ENCODE measurements at regions not wholly inside any gene's neighbourhood (a gene's known extent, or its start where the extent isn't known, plus 50 kb on each side); places are given as distances from the start of the nearest gene placed in this dataset.

DNA sequence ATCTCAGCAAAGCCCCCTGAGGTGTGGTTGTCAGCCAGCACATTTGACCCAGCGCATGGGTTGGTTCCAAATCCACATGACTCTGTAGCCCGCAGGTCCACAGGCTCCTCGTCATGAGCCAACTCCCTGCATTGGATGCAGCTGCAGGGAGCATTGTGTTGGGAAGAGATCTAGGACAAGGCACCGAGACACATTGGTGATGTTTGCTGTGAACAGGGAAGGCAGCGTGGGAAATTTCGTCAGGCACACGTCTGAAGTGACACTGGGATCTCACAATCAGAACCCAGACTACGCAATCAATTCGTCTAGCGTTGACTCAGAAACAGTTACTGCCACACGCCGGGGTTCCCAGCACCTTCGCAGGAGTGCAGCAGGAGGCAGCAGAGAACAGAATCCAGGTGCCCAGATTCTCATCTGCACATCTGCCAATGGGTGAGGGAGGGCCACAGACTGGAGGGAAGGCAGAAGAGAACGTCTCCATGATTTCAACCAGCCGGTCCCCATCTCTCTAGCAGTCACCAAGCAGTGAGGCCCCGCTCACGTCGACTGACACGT lies 177.0 kb downstream of the TTLL2 start:
- intact Hi-C loops (cut with micrococcal nuclease): loop anchor here (1.0 to 5.0 kb wide), 2 partner anchors 396 to 465 kb away; no protein-coding TSS in a partner anchor
- H3K36me3 ChIP-seq (ENCODE audit: control insufficient read depth in 1 of 2, insufficient read depth in 2 of 2, low read length in 2 of 2): no peaks in the 10 kb centered on the region
- no peak overlapping the region for H3K27ac ChIP-seq (ENCODE audit: low read depth, low read length)
- H3K9me3 ChIP-seq (ENCODE audit: control insufficient read depth in 1 of 2, insufficient read depth in 1 of 2, low read depth in 1 of 2, low read length in 2 of 2): no peaks in the 10 kb centered on the region
- DNase-seq (ENCODE audit: low read depth, low spot score) (peak; percentile 33), ATAC-seq (peak; percentile 92)
- H3K4me3 ChIP-seq (replicated peaks in 1 of 2; ENCODE audit: low read depth in 1 of 2, low read length in 2 of 2): no peak overlapping the region
- H3K4me2 ChIP-seq (ENCODE audit: low read length): no peak overlapping the region
- no peak overlapping the region for H2AFZ ChIP-seq (ENCODE audit: low read depth, low read length, poor library complexity, severe bottlenecking)
- H3K27me3 ChIP-seq (ENCODE audit: insufficient read depth, low read length): peaks cover 5% of the 10 kb centered on the region; the same call in 1 of the 2 replicates
- H3K9ac ChIP-seq (ENCODE audit: low read length): no peak overlapping the region
- TF ChIP-seq, protein P1, sequence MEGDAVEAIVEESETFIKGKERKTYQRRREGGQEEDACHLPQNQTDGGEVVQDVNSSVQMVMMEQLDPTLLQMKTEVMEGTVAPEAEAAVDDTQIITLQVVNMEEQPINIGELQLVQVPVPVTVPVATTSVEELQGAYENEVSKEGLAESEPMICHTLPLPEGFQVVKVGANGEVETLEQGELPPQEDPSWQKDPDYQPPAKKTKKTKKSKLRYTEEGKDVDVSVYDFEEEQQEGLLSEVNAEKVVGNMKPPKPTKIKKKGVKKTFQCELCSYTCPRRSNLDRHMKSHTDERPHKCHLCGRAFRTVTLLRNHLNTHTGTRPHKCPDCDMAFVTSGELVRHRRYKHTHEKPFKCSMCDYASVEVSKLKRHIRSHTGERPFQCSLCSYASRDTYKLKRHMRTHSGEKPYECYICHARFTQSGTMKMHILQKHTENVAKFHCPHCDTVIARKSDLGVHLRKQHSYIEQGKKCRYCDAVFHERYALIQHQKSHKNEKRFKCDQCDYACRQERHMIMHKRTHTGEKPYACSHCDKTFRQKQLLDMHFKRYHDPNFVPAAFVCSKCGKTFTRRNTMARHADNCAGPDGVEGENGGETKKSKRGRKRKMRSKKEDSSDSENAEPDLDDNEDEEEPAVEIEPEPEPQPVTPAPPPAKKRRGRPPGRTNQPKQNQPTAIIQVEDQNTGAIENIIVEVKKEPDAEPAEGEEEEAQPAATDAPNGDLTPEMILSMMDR (IDR thresholded peaks at IDR 0.05 in 2 of 3, conservative IDR thresholded peaks at IDR 0.05 in 1 of 3; ENCODE audit: borderline replicate concordance in 1 of 3, insufficient read depth in 1 of 3, low read depth in 2 of 3, low read length in 2 of 3): peak; percentile 51 to 60 (median 56); a peak in 5 of 6 replicates
- no peak for TF ChIP-seq EGR1 (IDR thresholded peaks at IDR 0.05; ENCODE audit: low read depth)
- no peak for TF ChIP-seq ZBTB33 (IDR thresholded peaks at IDR 0.05; ENCODE audit: extremely low read depth, insufficient replicate concordance, low read length)
- TF ChIP-seq EZH2 (IDR thresholded peaks at IDR 0.05): no peak
- TF ChIP-seq JUND (IDR thresholded peaks at IDR 0.05): no peak
- no peak for TF ChIP-seq EZH2phosphoT487 (IDR thresholded peaks at IDR 0.05; ENCODE audit: borderline replicate concordance)
- TF ChIP-seq RAD21 (IDR thresholded peaks at IDR 0.05; ENCODE audit: low read depth): peak; percentile 84
- TF ChIP-seq SP1 (IDR thresholded peaks at IDR 0.05; ENCODE audit: low read depth): no peak
- TF ChIP-seq ZNF274 (IDR thresholded peaks at IDR 0.05; ENCODE audit: low read depth, low read length): no peak
- TF ChIP-seq YY1 (IDR thresholded peaks at IDR 0.05; ENCODE audit: extremely low read depth, insufficient replicate concordance, low read depth, low read length): no peak
- RAD21 ChIA-PET (ENCODE audit: low non-redundant PET in 1 of 2, low total read pairs in 2 of 2, uncharacterized antibody in 2 of 2, unreplicated experiment in 2 of 2): no interaction called here
- H3K4me1 ChIP-seq (ENCODE audit: control insufficient read depth in 1 of 2, insufficient read depth in 2 of 2, low read length in 2 of 2): no peaks in the 10 kb centered on the region
- no TSS peak for BruUV-seq (replicated peaks)
- H4K20me1 ChIP-seq (ENCODE audit: insufficient read depth): no peaks in the 10 kb centered on the region
- CTCF ChIA-PET: interaction anchor here (1.4 kb wide), 1 partner anchor 16 kb away, joined by 3 read pairs; no protein-coding TSS in a partner anchor
- POLR2A ChIA-PET: no interaction called here
- H3K9me2 ChIP-seq (ENCODE audit: insufficient read depth): no peaks in the 10 kb centered on the region
- H3K79me2 ChIP-seq (ENCODE audit: insufficient read depth, low read length): no peaks in the 10 kb centered on the region

Measured in HCT116 (cell line).